RWPE2 (cell line): ENCODE measurements at regions not wholly inside any gene's neighbourhood (a gene's known extent, or its start where the extent isn't known, plus 50 kb on each side); places are given as distances from the start of the nearest gene placed in this dataset.

Experiments
- ATAC-seq: fragments of 200-7000 bp; cut with Tn5 transposase; 3 replicates; pipeline ENCODE4 v1.9.1; 2021; ENCODE audit warnings: low read depth
- DNase-seq: peaks from one replicate; pipeline ENCODE4 v3.0.0-alpha.2; 2020; ENCODE audit warnings: low spot score
- H3K27ac ChIP-seq: fragments of 450-650 bp; 2 replicates; pipeline ENCODE4 v1.5.1; 2017; ENCODE audit warnings: mild to moderate bottlenecking; ENCODE audit not compliant: poor library complexity, severe bottlenecking
- H3K27me3 ChIP-seq: fragments of 250-450 bp; sonication (Bioruptor Pico); 2 replicates; pipeline ENCODE4 v1.5.1; 2021; ENCODE audit warnings: mild to moderate bottlenecking, moderate library complexity; ENCODE audit not compliant: insufficient read depth, poor library complexity, severe bottlenecking
- H3K36me3 ChIP-seq: fragments of 250-450 bp; sonication (Bioruptor Pico); 2 replicates; pipeline ENCODE4 v1.5.1; 2020; ENCODE audit warnings: low read depth, mild to moderate bottlenecking, moderate library complexity
- H3K4me1 ChIP-seq: fragments of 250-450 bp; sonication (Bioruptor Pico); 2 replicates; pipeline ENCODE4 v1.5.1; 2021; ENCODE audit warnings: mild to moderate bottlenecking, moderate library complexity; ENCODE audit not compliant: insufficient read depth, poor library complexity, severe bottlenecking
- H3K4me3 ChIP-seq: fragments of 250-450 bp; sonication (Bioruptor Pico); 2 replicates; pipeline ENCODE4 v1.5.1; 2021; ENCODE audit warnings: mild to moderate bottlenecking, moderate library complexity; ENCODE audit not compliant: severe bottlenecking
- H3K9me3 ChIP-seq: fragments of 250-450 bp; sonication (Bioruptor Pico); 2 replicates; pipeline ENCODE4 v1.5.1; 2021; ENCODE audit warnings: mild to moderate bottlenecking, moderate library complexity; ENCODE audit not compliant: severe bottlenecking
- TF ChIP-seq, protein P1 (sequence below): fragments of 450-650 bp; IDR thresholded peaks from one replicate; pipeline ENCODE4 v1.5.1; 2017; ENCODE audit warnings: mild to moderate bottlenecking, moderate library complexity; ENCODE audit not compliant: poor library complexity, severe bottlenecking

DNA sequence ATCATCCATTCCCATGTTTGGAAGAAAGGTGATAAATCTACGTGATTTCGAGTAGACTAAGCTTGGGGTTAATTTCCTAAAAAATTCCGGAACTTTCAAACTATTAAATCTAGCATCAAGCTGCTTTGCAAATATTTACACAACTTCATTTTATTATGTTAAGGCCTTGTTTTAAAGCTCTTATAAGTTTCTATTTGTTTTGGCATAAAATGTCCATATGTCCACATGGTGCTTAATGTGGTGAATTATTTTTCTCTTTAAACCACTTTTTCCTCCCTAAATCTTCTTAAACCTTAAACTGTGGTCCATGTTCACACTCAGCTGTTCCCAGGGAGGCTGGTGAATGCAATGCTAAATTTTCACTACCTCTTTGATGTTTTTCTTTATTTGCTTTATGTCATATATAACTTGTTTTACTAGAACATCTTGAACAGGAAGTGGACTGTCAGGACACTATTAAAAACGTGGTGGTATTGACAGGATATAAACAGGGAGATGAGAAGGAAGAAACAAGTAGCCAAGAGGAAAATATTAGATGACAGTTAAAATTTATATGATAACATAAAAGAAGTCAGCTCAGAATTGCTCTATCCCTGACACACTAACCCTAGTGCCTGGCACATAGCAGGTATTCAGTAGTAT is 72.5 kb upstream of the AGTR1 start:
- ATAC-seq (no peak), DNase-seq (no peak)
- Histone ChIP-seq H3K27ac (no peak overlapping the region), H3K9me3 (no peaks in the 10 kb centered on the region), H3K4me3 (no peak overlapping the region), H3K27me3 (no peaks in the 10 kb centered on the region), H3K36me3 (no peaks in the 10 kb centered on the region), H3K4me1 (peaks cover 8% of the 10 kb centered on the region)
- TF ChIP-seq, protein P1, sequence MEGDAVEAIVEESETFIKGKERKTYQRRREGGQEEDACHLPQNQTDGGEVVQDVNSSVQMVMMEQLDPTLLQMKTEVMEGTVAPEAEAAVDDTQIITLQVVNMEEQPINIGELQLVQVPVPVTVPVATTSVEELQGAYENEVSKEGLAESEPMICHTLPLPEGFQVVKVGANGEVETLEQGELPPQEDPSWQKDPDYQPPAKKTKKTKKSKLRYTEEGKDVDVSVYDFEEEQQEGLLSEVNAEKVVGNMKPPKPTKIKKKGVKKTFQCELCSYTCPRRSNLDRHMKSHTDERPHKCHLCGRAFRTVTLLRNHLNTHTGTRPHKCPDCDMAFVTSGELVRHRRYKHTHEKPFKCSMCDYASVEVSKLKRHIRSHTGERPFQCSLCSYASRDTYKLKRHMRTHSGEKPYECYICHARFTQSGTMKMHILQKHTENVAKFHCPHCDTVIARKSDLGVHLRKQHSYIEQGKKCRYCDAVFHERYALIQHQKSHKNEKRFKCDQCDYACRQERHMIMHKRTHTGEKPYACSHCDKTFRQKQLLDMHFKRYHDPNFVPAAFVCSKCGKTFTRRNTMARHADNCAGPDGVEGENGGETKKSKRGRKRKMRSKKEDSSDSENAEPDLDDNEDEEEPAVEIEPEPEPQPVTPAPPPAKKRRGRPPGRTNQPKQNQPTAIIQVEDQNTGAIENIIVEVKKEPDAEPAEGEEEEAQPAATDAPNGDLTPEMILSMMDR: no peak

DNA sequence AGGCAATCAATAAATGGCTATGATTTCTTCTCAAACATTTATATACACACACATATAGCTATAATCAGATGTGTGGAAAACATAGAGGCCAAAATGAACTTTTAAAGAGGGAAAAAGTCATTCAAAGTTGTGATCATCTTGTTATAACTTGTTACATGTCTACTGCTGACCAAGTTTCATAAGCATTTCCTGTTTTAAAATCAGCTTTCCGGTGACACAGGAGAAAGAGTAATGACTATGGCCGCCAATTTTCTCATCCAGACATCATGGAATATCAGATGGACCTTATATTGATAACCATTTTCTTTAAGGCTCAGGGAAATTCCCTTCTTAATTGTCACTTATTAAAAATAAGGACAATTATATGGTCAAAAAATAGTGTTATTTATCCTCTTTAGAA is 71.7 kb upstream of the AGTR1 start:
- DNase-seq (no peak), ATAC-seq (no peak)
- Histone ChIP-seq H3K27ac (no peak overlapping the region), H3K4me1 (peaks cover 8% of the 10 kb centered on the region), H3K27me3 (no peaks in the 10 kb centered on the region), H3K9me3 (no peaks in the 10 kb centered on the region), H3K4me3 (no peak overlapping the region), H3K36me3 (no peaks in the 10 kb centered on the region)
- TF ChIP-seq, protein P1: no peak

DNA sequence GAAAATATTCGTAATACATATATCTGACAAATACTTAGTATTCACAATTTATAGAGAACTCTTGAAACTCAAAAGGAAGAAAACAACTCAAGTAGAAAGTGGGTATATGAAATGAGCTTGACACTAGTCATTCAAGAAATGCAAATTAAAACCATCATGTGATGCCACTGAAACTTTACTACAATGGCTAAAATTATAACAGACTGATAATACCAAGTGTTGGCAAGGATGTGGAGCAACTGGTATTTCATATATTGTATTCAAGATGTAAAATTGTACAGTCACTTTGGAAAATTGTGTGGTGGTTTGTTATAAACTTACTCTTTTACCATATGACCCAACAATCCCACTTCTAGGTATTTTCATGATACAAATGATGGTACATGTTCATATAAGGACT is 68.7 kb upstream of the AGTR1 start:
- TF ChIP-seq, protein P1: no peak
- no peak for DNase-seq
- Histone ChIP-seq H3K4me1 (peaks cover 8% of the 10 kb centered on the region), H3K4me3 (no peak overlapping the region), H3K9me3 (no peaks in the 10 kb centered on the region), H3K36me3 (no peaks in the 10 kb centered on the region), H3K27ac (no peak overlapping the region), H3K27me3 (no peaks in the 10 kb centered on the region)
- no peak for ATAC-seq

DNA sequence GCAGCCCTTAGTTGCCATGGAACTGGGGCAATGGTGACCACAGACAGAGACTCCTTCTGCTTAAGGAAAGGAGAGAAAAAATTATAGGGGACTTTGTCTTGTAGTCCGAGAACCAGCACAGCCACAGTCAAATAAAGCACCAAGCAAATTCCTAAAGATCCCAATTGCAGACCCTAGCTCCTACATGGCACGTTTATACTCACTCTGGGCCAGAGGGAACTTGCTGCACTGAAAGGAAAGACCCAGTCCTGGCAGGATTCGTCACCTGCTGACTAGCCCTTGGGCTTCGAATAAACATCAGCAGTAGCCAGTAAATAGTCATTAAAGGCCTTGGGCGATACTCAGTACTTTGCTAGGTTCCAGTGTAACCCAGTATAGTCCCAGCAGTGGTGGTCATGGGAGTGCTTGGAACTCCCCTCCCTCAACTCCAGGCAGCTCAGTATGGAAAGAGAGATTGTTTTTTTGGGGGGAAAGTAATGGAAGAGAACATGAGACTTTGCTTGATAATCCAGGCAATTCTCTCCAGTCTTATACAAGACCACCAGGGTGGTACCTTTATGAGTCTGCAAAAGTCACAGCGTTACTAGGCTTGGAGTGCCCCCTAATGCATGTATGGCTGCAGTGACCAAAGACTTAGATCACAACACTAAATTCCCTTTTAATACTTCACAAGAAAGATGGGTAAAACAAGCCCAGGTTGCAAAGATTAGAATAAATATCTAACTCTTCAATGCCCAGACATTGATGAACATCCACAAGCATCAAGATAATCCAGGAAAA is 66.4 kb upstream of the AGTR1 start:
- ATAC-seq (no peak), DNase-seq (no peak)
- no peaks in the 10 kb centered on the region for H3K4me1 ChIP-seq
- H3K27me3 ChIP-seq: no peaks in the 10 kb centered on the region
- TF ChIP-seq, protein P1: peak; percentile 11
- H3K4me3 ChIP-seq: no peak overlapping the region
- H3K36me3 ChIP-seq: no peaks in the 10 kb centered on the region
- no peak overlapping the region for H3K27ac ChIP-seq
- H3K9me3 ChIP-seq: no peaks in the 10 kb centered on the region

DNA sequence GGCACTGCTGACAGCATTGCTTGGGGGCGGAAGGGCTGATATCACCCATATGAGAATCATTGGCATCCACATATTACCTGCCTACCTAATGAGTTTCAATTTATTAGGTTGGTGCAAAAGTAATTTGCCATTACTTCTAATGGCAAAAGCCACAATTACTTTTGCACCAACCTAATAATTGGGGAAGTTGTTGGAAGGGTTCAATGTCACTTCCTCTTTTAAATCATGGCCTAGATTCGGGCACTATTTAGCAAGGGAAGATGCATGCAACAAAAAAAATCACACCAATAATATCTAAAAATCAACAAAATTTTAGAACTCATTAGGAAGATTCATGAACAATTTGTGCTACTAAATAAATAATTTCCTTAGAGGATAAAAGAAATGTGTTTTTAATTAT is 56.0 kb upstream of the AGTR1 start:
- ATAC-seq (no peak), DNase-seq (no peak)
- TF ChIP-seq, protein P1: no peak
- H3K4me3 ChIP-seq: no peak overlapping the region
- H3K27me3 ChIP-seq: no peaks in the 10 kb centered on the region
- H3K4me1 ChIP-seq: no peaks in the 10 kb centered on the region
- no peak overlapping the region for H3K27ac ChIP-seq
- no peaks in the 10 kb centered on the region for H3K36me3 ChIP-seq
- no peaks in the 10 kb centered on the region for H3K9me3 ChIP-seq
